WERI-Rb-1 (cell line): ENCODE measurements at regions not wholly inside any gene's neighbourhood (a gene's known extent, or its start where the extent isn't known, plus 50 kb on each side); places are given as distances from the start of the nearest gene placed in this dataset.

Experiments used
- DNase-seq: peaks from one replicate; pipeline ENCODE4 v3.0.0-alpha.2; 2020
- H3K27ac ChIP-seq: fragments of 250-450 bp; sonication (Bioruptor Pico); 2 replicates; pipeline ENCODE4 v1.5.1; 2020; ENCODE audit warnings: mild to moderate bottlenecking, moderate library complexity
- H3K27me3 ChIP-seq: fragments of 250-450 bp; sonication (Bioruptor Pico); 2 replicates; pipeline ENCODE4 v1.5.1; 2021; ENCODE audit warnings: mild to moderate bottlenecking, low read depth, moderate library complexity; ENCODE audit not compliant: insufficient read depth, severe bottlenecking
- H3K36me3 ChIP-seq: fragments of 250-450 bp; sonication (Bioruptor Pico); 2 replicates; pipeline ENCODE4 v1.5.1; 2020; ENCODE audit warnings: mild to moderate bottlenecking, moderate library complexity
- H3K4me3 ChIP-seq: 2 replicates; pipeline ENCODE4 v1.5.1; 2011; ENCODE audit warnings: low read depth, mild to moderate bottlenecking, control low read depth, low read length
- H3K9me3 ChIP-seq: fragments of 250-450 bp; sonication (Bioruptor Pico); 2 replicates; pipeline ENCODE4 v1.5.1; 2021; ENCODE audit warnings: mild to moderate bottlenecking, moderate library complexity; ENCODE audit not compliant: severe bottlenecking
- TF ChIP-seq, protein P1 (sequence below): IDR thresholded peaks from 2 replicates; pipeline ENCODE4 v1.5.1; 2011; ENCODE audit warnings: low read depth, mild to moderate bottlenecking, control low read depth, inconsistent platforms, low read length

DNA sequence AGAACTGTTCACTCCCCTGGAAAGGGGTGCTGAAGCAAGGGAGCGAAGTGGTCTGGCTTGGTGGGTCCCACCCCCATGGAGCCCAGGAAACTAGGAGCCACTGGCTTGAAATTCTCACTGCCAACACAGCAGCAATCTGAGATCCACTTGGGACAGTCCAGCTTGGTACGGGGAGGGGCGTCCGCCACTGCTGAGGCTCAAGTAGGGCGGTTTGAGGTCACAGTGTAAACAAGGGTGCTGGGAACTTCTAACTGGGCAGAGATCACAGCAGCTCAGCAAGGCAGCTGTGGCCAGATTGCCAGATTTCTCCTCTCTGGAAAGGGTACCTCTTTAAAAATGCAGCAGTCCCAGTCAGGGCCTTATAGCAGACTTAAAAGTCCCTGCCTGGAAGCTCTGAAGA, 53.9 kb upstream of the GALNTL6 start:
- Histone ChIP-seq H3K36me3 (no peaks in the 10 kb centered on the region), H3K4me3 (no peak overlapping the region), H3K27ac (no peak overlapping the region), H3K9me3 (no peaks in the 10 kb centered on the region), H3K27me3 (no peaks in the 10 kb centered on the region)
- DNase-seq: no peak
- TF ChIP-seq, protein P1, sequence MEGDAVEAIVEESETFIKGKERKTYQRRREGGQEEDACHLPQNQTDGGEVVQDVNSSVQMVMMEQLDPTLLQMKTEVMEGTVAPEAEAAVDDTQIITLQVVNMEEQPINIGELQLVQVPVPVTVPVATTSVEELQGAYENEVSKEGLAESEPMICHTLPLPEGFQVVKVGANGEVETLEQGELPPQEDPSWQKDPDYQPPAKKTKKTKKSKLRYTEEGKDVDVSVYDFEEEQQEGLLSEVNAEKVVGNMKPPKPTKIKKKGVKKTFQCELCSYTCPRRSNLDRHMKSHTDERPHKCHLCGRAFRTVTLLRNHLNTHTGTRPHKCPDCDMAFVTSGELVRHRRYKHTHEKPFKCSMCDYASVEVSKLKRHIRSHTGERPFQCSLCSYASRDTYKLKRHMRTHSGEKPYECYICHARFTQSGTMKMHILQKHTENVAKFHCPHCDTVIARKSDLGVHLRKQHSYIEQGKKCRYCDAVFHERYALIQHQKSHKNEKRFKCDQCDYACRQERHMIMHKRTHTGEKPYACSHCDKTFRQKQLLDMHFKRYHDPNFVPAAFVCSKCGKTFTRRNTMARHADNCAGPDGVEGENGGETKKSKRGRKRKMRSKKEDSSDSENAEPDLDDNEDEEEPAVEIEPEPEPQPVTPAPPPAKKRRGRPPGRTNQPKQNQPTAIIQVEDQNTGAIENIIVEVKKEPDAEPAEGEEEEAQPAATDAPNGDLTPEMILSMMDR: no peak

GRCh38 chr4:171751538-171751937, 61.7 kb upstream of the GALNTL6 start:
- no peak for DNase-seq
- Histone ChIP-seq H3K4me3 (no peak overlapping the region), H3K9me3 (no peaks in the 10 kb centered on the region), H3K36me3 (no peaks in the 10 kb centered on the region), H3K27me3 (no peaks in the 10 kb centered on the region), H3K27ac (no peak overlapping the region)
- TF ChIP-seq, protein P1: no peak

GRCh38 chr4:171746418-171746817, 66.8 kb upstream of the GALNTL6 start:
- TF ChIP-seq, protein P1: no peak
- H3K4me3 ChIP-seq: no peak overlapping the region

GRCh38 chr4:171742436-171742835, 70.8 kb upstream of the GALNTL6 start:
- no peak overlapping the region for H3K27ac ChIP-seq
- TF ChIP-seq, protein P1: no peak
- DNase-seq: no peak
- no peak overlapping the region for H3K4me3 ChIP-seq
- H3K36me3 ChIP-seq: no peaks in the 10 kb centered on the region
- no peaks in the 10 kb centered on the region for H3K9me3 ChIP-seq
- H3K27me3 ChIP-seq: no peaks in the 10 kb centered on the region

More at GRCh38 chr4:171746418-171746817, 66.8 kb upstream of the GALNTL6 start:
- Histone ChIP-seq H3K9me3 (no peaks in the 10 kb centered on the region), H3K27me3 (no peaks in the 10 kb centered on the region), H3K27ac (no peak overlapping the region), H3K36me3 (no peaks in the 10 kb centered on the region)
- DNase-seq: no peak

GRCh38 chr4:171727185-171727584, 86.0 kb upstream of the GALNTL6 start:
- Histone ChIP-seq H3K9me3 (peaks cover 5% of the 10 kb centered on the region), H3K4me3 (no peak overlapping the region), H3K36me3 (no peaks in the 10 kb centered on the region), H3K27ac (no peak overlapping the region), H3K27me3 (no peaks in the 10 kb centered on the region)
- no peak for DNase-seq
- TF ChIP-seq, protein P1: no peak

GRCh38 chr4:171721937-171722336, 91.3 kb upstream of the GALNTL6 start:
- no peak for DNase-seq
- Histone ChIP-seq H3K36me3 (no peaks in the 10 kb centered on the region), H3K9me3 (no peaks in the 10 kb centered on the region), H3K27ac (no peak overlapping the region), H3K27me3 (no peaks in the 10 kb centered on the region), H3K4me3 (no peak overlapping the region)
- TF ChIP-seq, protein P1: no peak
